ENCODE measurements at regions not wholly inside any gene's neighbourhood (a gene's known extent, or its start where the extent isn't known, plus 50 kb on each side); places are given as distances from the start of the nearest gene placed in this dataset.

DNA sequence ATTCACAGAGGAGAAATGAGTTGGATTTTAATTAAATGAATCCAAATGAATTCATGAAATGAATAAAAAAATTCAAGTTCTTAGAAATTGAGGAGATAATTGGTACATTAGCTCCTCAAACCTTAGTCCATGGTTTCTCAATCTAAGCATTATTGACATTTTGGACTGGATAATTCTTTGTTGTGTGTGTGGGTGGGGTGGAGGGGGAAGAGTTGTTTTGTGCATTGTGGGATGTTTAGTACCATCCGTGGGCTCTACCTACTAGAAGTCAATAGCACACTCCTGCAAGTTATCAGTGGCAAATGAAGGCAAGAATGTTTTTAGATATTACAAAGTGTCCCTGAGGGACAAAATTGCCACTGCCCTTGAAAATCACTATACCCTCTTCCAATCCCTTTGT, 431.9 kb downstream of the PLPP3 start:
- Histone ChIP-seq H3K27me3 (ENCODE audit: insufficient read depth, low read length) (no peaks in the 10 kb centered on the region), H3F3A (ENCODE audit: insufficient read depth, low read length) (no peaks in the 10 kb centered on the region), H2AFZ (ENCODE audit: low read length) (no peak overlapping the region), H3K27ac (ENCODE audit: low read depth, low read length, poor library complexity, severe bottlenecking) (no peak overlapping the region), H3K4me2 (ENCODE audit: low read length) (no peak overlapping the region), H3K4me3 (ENCODE audit: low read depth, low read length, poor library complexity, severe bottlenecking) (no peak overlapping the region), H3K9ac (ENCODE audit: low read length) (no peak overlapping the region), H3K79me2 (ENCODE audit: insufficient read depth, low read length) (no peaks in the 10 kb centered on the region), H3K36me3 (ENCODE audit: insufficient read depth, low read length) (no peaks in the 10 kb centered on the region), H3K4me1 (ENCODE audit: insufficient read depth, low read length, severe bottlenecking) (no peaks in the 10 kb centered on the region), H3K9me3 (ENCODE audit: low read length) (no peaks in the 10 kb centered on the region), H3K9me2 (ENCODE audit: low read depth, low read length) (no peaks in the 10 kb centered on the region), H4K20me1 (ENCODE audit: insufficient read depth, low read length) (no peaks in the 10 kb centered on the region)
- TF ChIP-seq CTCF (IDR thresholded peaks at IDR 0.05; ENCODE audit: low read length) (no peak), EZH2 (IDR thresholded peaks at IDR 0.05; ENCODE audit: borderline replicate concordance, low read length) (no peak)

GRCh38 chr1:56147034-56147433, 432.3 kb downstream of the PLPP3 start:
- no peak overlapping the region for H3K4me2 ChIP-seq (ENCODE audit: low read length)
- no peak overlapping the region for H2AFZ ChIP-seq (ENCODE audit: low read length)
- H3K27ac ChIP-seq (ENCODE audit: low read depth, low read length, poor library complexity, severe bottlenecking), result no peak overlapping the region
- H3K9me2 ChIP-seq (ENCODE audit: low read depth, low read length), result no peaks in the 10 kb centered on the region
- H3K4me3 ChIP-seq (ENCODE audit: low read depth, low read length, poor library complexity, severe bottlenecking), result no peak overlapping the region
- no peaks in the 10 kb centered on the region for H3K9me3 ChIP-seq (ENCODE audit: low read length)
- no peaks in the 10 kb centered on the region for H3K4me1 ChIP-seq (ENCODE audit: insufficient read depth, low read length, severe bottlenecking)
- H3K36me3 ChIP-seq (ENCODE audit: insufficient read depth, low read length), result no peaks in the 10 kb centered on the region
- H3K27me3 ChIP-seq (ENCODE audit: insufficient read depth, low read length), result no peaks in the 10 kb centered on the region
- H3K9ac ChIP-seq (ENCODE audit: low read length), result no peak overlapping the region
- no peaks in the 10 kb centered on the region for H3F3A ChIP-seq (ENCODE audit: insufficient read depth, low read length)
- H4K20me1 ChIP-seq (ENCODE audit: insufficient read depth, low read length), result no peaks in the 10 kb centered on the region
- no peak for TF ChIP-seq EZH2 (IDR thresholded peaks at IDR 0.05; ENCODE audit: borderline replicate concordance, low read length)
- TF ChIP-seq CTCF (IDR thresholded peaks at IDR 0.05; ENCODE audit: low read length), result no peak
- H3K79me2 ChIP-seq (ENCODE audit: insufficient read depth, low read length), result no peaks in the 10 kb centered on the region

- Histone ChIP-seq H4K20me1 (ENCODE audit: insufficient read depth, low read length) (no peaks in the 10 kb centered on the region), H3K27me3 (ENCODE audit: insufficient read depth, low read length) (no peaks in the 10 kb centered on the region), H3K79me2 (ENCODE audit: insufficient read depth, low read length) (no peaks in the 10 kb centered on the region), H3K4me3 (ENCODE audit: low read depth, low read length, poor library complexity, severe bottlenecking) (no peak overlapping the region), H3K9me3 (ENCODE audit: low read length) (no peaks in the 10 kb centered on the region), H3K36me3 (ENCODE audit: insufficient read depth, low read length) (no peaks in the 10 kb centered on the region), H3K27ac (ENCODE audit: low read depth, low read length, poor library complexity, severe bottlenecking) (no peak overlapping the region), H2AFZ (ENCODE audit: low read length) (no peak overlapping the region), H3K9ac (ENCODE audit: low read length) (no peak overlapping the region), H3K9me2 (ENCODE audit: low read depth, low read length) (no peaks in the 10 kb centered on the region), H3F3A (ENCODE audit: insufficient read depth, low read length) (no peaks in the 10 kb centered on the region), H3K4me1 (ENCODE audit: insufficient read depth, low read length, severe bottlenecking) (no peaks in the 10 kb centered on the region), H3K4me2 (ENCODE audit: low read length) (no peak overlapping the region)
- no peak for TF ChIP-seq CTCF (IDR thresholded peaks at IDR 0.05; ENCODE audit: low read length)
- TF ChIP-seq EZH2 (IDR thresholded peaks at IDR 0.05; ENCODE audit: borderline replicate concordance, low read length), result no peak
These were observed 432.9 kb downstream of the PLPP3 start for GRCh38 chr1:56146449-56146848.
